HepG2 (cell line): ENCODE measurements at regions not wholly inside any gene's neighbourhood (a gene's known extent, or its start where the extent isn't known, plus 50 kb on each side); places are given as distances from the start of the nearest gene placed in this dataset.

ENCODE experiments used
- ARHGAP35 ChIP-seq: sonication (generic); formaldehyde crosslinking; IDR thresholded peaks from 2 replicates; pipeline ENCODE4 v1.9.0; 2022; ENCODE audit warnings: mild to moderate bottlenecking, inconsistent platforms, moderate library complexity, missing genetic modification reagents, borderline replicate concordance
- NFATC3 ChIP-seq: sonication (generic); formaldehyde crosslinking; IDR thresholded peaks from 2 replicates; pipeline ENCODE4 v1.5.1; 2020; ENCODE audit warnings: mild to moderate bottlenecking, missing genetic modification reagents
- NR2F1 ChIP-seq, 2 experiments: fragments of 450-650 bp in 1 of 2; formaldehyde crosslinking in 1 of 2; IDR thresholded peaks; 2 replicates each; pipeline versions ENCODE4 v1.5.0 to v1.6.1; 2016 to 2020; ENCODE audit warnings: mild to moderate bottlenecking in 1 of 2, missing compliant biosample characterization in 1 of 2, missing genetic modification reagents in 1 of 2, moderate library complexity in 1 of 2
- PCBP2 ChIP-seq: fragments of 200-400 bp; formaldehyde crosslinking; optimal IDR thresholded peaks from 2 replicates; pipeline ENCODE3; 2018; ENCODE audit warnings: low read length, low read depth; ENCODE audit not compliant: poor library complexity, severe bottlenecking
- RBAK ChIP-seq: sonication (generic); formaldehyde crosslinking; IDR thresholded peaks from 2 replicates; pipeline ENCODE4 v1.5.1; 2020; ENCODE audit warnings: mild to moderate bottlenecking, missing genetic modification reagents
- SNRNP70 ChIP-seq: fragments of 200-400 bp; formaldehyde crosslinking; IDR thresholded peaks from 2 replicates; pipeline ENCODE4 v1.6.1; 2017; ENCODE audit warnings: mild to moderate bottlenecking, low read depth, low read length, moderate library complexity
- ZKSCAN1 ChIP-seq: fragments of 150-350 bp; IDR thresholded peaks from 2 replicates; pipeline ENCODE4 v1.6.1; 2014; ENCODE audit warnings: low read length
- ZNF350 ChIP-seq: sonication (generic); formaldehyde crosslinking; IDR thresholded peaks from 2 replicates; pipeline ENCODE4 v1.4.0; 2020; ENCODE audit warnings: mild to moderate bottlenecking, low read depth, missing genetic modification reagents, borderline replicate concordance
- ZNF7 ChIP-seq: IDR thresholded peaks from 2 replicates; pipeline ENCODE4 v1.6.1; 2016; ENCODE audit warnings: missing biosample characterization, missing genetic modification reagents
- ZNF749 ChIP-seq: sonication (generic); formaldehyde crosslinking; IDR thresholded peaks from 2 replicates; pipeline ENCODE4 v1.8.0; 2022; ENCODE audit warnings: mild to moderate bottlenecking, missing genetic modification reagents, moderate library complexity, borderline replicate concordance
- TF ChIP-seq, protein P1 (sequence below): sonication (generic); formaldehyde crosslinking; IDR thresholded peaks from 2 replicates; pipeline ENCODE4 v1.5.0; 2020; ENCODE audit warnings: mild to moderate bottlenecking, missing genetic modification reagents, moderate library complexity
- TF ChIP-seq, protein P2 (sequence below): sonication (generic); formaldehyde crosslinking; IDR thresholded peaks from 2 replicates; pipeline ENCODE4 v1.9.0; 2021; ENCODE audit warnings: missing genetic modification reagents, borderline replicate concordance
- TF ChIP-seq, protein P3 (sequence below): sonication (generic); formaldehyde crosslinking; IDR thresholded peaks from one replicate; pipeline ENCODE4 v1.5.1; 2020; ENCODE audit warnings: mild to moderate bottlenecking, missing genetic modification reagents; ENCODE audit errors: not compliant biosample characterization
- TF ChIP-seq, protein P4 (sequence below): IDR thresholded peaks from 2 replicates; pipeline ENCODE4 v1.6.1; 2016

DNA sequence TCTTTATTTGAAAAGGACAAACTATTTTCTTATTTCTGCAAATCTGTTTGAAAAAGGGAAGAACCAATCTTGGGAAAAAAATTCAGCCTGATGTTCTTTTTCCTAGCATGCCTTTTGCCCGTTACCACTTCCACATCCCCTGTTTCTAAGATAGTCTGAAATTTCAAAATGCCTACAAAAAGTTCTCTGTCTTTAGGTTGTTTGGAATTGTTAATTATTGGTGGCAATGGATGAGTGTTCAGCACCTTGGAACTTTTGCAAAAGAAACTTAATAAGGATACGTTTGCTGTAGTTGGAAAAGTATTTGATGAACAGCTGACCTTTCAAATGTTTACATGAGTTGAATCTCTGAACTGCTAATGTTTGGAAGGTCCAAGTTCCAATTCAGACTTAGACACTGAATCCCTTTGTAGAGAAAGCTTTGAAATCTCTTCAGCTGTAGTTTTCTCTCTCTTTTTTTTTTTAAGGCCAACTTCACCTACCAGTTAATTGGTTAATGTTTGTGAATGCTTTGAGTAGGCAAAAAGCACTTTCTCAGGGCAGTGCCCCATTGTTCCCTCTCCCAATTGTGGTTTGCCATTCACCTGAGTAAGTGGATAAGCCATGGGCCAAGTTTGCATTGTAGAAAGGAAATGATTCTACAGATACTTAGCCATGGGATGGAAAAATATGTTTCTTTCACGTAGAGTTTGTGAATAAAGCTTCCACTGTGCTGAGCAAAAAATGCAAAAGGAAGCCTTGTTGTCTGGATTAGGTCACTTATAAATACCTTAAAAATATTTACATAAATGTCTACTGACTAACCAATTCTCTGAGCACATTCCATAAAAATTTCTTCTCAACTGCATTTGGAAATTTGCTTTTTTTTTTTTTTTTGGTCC is 156.4 kb upstream of the ELL2 start (continued):
- TF ChIP-seq, protein P1, sequence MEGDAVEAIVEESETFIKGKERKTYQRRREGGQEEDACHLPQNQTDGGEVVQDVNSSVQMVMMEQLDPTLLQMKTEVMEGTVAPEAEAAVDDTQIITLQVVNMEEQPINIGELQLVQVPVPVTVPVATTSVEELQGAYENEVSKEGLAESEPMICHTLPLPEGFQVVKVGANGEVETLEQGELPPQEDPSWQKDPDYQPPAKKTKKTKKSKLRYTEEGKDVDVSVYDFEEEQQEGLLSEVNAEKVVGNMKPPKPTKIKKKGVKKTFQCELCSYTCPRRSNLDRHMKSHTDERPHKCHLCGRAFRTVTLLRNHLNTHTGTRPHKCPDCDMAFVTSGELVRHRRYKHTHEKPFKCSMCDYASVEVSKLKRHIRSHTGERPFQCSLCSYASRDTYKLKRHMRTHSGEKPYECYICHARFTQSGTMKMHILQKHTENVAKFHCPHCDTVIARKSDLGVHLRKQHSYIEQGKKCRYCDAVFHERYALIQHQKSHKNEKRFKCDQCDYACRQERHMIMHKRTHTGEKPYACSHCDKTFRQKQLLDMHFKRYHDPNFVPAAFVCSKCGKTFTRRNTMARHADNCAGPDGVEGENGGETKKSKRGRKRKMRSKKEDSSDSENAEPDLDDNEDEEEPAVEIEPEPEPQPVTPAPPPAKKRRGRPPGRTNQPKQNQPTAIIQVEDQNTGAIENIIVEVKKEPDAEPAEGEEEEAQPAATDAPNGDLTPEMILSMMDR = no peak
- TF ChIP-seq ZNF7 (CRISPR knock-in tag) (no peak), RBAK (no peak), ZNF749 (no peak), ARHGAP35 (CRISPR knock-in tag) (no peak), ZKSCAN1 (no peak), NFATC3 (CRISPR knock-in tag) (no peak), NR2F1 (CRISPR knock-in tag; IDR thresholded peaks at IDR 0.05) (peak in 1 of 2 experiments; percentile 43; a peak in 1 of 4 replicates), ZNF350 (no peak), SNRNP70 (no peak), PCBP2 (no peak)
- TF ChIP-seq, protein P2, sequence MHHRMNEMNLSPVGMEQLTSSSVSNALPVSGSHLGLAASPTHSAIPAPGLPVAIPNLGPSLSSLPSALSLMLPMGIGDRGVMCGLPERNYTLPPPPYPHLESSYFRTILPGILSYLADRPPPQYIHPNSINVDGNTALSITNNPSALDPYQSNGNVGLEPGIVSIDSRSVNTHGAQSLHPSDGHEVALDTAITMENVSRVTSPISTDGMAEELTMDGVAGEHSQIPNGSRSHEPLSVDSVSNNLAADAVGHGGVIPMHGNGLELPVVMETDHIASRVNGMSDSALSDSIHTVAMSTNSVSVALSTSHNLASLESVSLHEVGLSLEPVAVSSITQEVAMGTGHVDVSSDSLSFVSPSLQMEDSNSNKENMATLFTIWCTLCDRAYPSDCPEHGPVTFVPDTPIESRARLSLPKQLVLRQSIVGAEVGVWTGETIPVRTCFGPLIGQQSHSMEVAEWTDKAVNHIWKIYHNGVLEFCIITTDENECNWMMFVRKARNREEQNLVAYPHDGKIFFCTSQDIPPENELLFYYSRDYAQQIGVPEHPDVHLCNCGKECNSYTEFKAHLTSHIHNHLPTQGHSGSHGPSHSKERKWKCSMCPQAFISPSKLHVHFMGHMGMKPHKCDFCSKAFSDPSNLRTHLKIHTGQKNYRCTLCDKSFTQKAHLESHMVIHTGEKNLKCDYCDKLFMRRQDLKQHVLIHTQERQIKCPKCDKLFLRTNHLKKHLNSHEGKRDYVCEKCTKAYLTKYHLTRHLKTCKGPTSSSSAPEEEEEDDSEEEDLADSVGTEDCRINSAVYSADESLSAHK (CRISPR knock-in tag) = no peak
- TF ChIP-seq, protein P3, sequence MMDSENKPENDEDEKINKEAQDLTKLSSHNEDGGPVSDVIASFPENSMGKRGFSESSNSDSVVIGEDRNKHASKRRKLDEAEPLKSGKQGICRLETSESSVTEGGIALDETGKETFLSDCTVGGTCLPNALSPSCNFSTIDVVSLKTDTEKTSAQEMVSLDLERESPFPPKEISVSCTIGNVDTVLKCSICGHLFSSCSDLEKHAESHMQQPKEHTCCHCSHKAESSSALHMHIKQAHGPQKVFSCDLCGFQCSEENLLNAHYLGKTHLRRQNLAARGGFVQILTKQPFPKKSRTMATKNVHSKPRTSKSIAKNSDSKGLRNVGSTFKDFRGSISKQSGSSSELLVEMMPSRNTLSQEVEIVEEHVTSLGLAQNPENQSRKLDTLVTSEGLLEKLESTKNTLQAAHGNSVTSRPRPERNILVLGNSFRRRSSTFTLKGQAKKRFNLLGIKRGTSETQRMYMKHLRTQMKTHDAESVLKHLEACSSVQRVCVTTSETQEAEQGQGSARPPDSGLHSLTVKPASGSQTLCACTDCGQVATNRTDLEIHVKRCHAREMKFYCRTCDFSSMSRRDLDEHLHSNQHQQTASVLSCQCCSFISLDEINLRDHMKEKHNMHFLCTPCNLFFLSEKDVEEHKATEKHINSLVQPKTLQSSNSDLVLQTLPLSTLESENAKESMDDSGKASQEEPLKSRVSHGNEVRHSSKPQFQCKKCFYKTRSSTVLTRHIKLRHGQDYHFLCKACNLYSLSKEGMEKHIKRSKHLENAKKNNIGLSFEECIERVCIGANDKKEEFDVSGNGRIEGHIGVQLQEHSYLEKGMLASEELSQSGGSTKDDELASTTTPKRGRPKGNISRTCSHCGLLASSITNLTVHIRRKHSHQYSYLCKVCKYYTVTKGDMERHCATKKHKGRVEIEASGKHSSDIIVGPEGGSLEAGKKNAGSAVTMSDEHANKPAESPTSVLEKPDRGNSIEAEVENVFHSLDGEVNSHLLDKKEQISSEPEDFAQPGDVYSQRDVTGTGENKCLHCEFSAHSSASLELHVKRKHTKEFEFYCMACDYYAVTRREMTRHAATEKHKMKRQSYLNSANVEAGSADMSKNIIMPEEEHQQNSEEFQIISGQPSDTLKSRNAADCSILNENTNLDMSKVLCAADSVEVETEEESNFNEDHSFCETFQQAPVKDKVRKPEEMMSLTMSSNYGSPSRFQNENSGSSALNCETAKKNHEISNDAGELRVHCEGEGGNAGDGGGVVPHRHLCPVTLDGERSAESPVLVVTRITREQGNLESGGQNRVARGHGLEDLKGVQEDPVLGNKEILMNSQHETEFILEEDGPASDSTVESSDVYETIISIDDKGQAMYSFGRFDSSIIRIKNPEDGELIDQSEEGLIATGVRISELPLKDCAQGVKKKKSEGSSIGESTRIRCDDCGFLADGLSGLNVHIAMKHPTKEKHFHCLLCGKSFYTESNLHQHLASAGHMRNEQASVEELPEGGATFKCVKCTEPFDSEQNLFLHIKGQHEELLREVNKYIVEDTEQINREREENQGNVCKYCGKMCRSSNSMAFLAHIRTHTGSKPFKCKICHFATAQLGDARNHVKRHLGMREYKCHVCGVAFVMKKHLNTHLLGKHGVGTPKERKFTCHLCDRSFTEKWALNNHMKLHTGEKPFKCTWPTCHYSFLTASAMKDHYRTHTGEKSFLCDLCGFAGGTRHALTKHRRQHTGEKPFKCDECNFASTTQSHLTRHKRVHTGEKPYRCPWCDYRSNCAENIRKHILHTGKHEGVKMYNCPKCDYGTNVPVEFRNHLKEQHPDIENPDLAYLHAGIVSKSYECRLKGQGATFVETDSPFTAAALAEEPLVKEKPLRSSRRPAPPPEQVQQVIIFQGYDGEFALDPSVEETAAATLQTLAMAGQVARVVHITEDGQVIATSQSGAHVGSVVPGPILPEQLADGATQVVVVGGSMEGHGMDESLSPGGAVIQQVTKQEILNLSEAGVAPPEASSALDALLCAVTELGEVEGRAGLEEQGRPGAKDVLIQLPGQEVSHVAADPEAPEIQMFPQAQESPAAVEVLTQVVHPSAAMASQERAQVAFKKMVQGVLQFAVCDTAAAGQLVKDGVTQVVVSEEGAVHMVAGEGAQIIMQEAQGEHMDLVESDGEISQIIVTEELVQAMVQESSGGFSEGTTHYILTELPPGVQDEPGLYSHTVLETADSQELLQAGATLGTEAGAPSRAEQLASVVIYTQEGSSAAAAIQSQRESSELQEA = no peak
- TF ChIP-seq, protein P4, sequence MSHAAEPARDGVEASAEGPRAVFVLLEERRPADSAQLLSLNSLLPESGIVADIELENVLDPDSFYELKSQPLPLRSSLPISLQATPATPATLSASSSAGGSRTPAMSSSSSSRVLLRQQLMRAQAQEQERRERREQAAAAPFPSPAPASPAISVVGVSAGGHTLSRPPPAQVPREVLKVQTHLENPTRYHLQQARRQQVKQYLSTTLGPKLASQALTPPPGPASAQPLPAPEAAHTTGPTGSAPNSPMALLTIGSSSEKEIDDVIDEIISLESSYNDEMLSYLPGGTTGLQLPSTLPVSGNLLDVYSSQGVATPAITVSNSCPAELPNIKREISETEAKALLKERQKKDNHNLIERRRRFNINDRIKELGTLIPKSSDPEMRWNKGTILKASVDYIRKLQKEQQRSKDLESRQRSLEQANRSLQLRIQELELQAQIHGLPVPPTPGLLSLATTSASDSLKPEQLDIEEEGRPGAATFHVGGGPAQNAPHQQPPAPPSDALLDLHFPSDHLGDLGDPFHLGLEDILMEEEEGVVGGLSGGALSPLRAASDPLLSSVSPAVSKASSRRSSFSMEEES = peak; percentile 77; the same call in 1 of the 2 replicates
